Hepatocyte (in vitro differentiated cells): ENCODE measurements at regions not wholly inside any gene's neighbourhood (a gene's known extent, or its start where the extent isn't known, plus 50 kb on each side); places are given as distances from the start of the nearest gene placed in this dataset.
"Not testable (repeated sequence)": the region's sequence is repeated elsewhere in the genome, so short reads cannot be mapped to it uniquely, and the experiment has no call there.

ENCODE experiments used
- DNase-seq: peaks from one replicate; pipeline ENCODE4 v3.0.0-alpha.2; 2016; ENCODE audit warnings: low spot score
- H2AFZ ChIP-seq: fragments of 200-600 bp; sonication (generic); 2 replicates; pipeline ENCODE4 v1.6.0; 2016; ENCODE audit warnings: antibody characterized with exemption, mild to moderate bottlenecking
- H3K27ac ChIP-seq: fragments of 200-600 bp; sonication (generic); 2 replicates; pipeline ENCODE4 v1.5.1; 2016; ENCODE audit warnings: mild to moderate bottlenecking
- H3K27me3 ChIP-seq: fragments of 200-600 bp; sonication (generic); 2 replicates; pipeline ENCODE4 v1.6.1; 2016
- H3K36me3 ChIP-seq: fragments of 200-600 bp; sonication (generic); replicated peaks from 2 replicates; pipeline ENCODE4 v1.5.1; 2016; ENCODE audit warnings: low read depth; ENCODE audit not compliant: insufficient read depth
- H3K4me1 ChIP-seq: fragments of 200-600 bp; sonication (generic); 2 replicates; pipeline ENCODE4 v1.5.1; 2016; ENCODE audit warnings: mild to moderate bottlenecking, moderate library complexity; ENCODE audit not compliant: insufficient read depth
- H3K4me2 ChIP-seq: fragments of 200-600 bp; sonication (generic); 2 replicates; pipeline ENCODE4 v1.6.0; 2016
- H3K4me3 ChIP-seq: fragments of 200-600 bp; sonication (generic); 2 replicates; pipeline ENCODE4 v1.5.1; 2016; ENCODE audit warnings: mild to moderate bottlenecking
- H3K79me2 ChIP-seq: fragments of 200-600 bp; sonication (generic); 2 replicates; pipeline ENCODE4 v1.6.0; 2017; ENCODE audit warnings: mild to moderate bottlenecking
- H3K9me2 ChIP-seq: fragments of 200-600 bp; sonication (generic); replicated peaks from 2 replicates; pipeline ENCODE4 v1.6.0; 2017; ENCODE audit warnings: mild to moderate bottlenecking; ENCODE audit not compliant: insufficient read depth
- H3K9me3 ChIP-seq: fragments of 200-600 bp; sonication (generic); 2 replicates; pipeline ENCODE4 v1.5.1; 2016; ENCODE audit warnings: low read depth, mild to moderate bottlenecking
- H4K20me1 ChIP-seq: fragments of 200-600 bp; sonication (generic); 2 replicates; pipeline ENCODE4 v1.6.0; 2016; ENCODE audit warnings: mild to moderate bottlenecking; ENCODE audit not compliant: insufficient read depth, poor library complexity, severe bottlenecking
- CTCF ChIP-seq: fragments of 200-600 bp; sonication (generic); IDR thresholded peaks from 2 replicates; pipeline ENCODE4 v1.5.1; 2016; ENCODE audit warnings: antibody characterized with exemption, mild to moderate bottlenecking; ENCODE audit not compliant: poor library complexity
- EZH2 ChIP-seq: fragments of 200-600 bp; sonication (generic); IDR thresholded peaks from 2 replicates; pipeline ENCODE4 v1.6.1; 2016; ENCODE audit warnings: antibody characterized with exemption, mild to moderate bottlenecking, borderline replicate concordance
- EZH2phosphoT487 ChIP-seq: fragments of 200-600 bp; sonication (generic); IDR thresholded peaks from one replicate; pipeline ENCODE4 v1.6.1; 2018; ENCODE audit warnings: antibody characterized with exemption, mild to moderate bottlenecking, low read depth, moderate library complexity; ENCODE audit not compliant: unreplicated experiment, severe bottlenecking
- WGBS: methylation state at CpG from one replicate; pipeline ENCODE4 v1.1.6; 2016; ENCODE audit warnings: low lambda C conversion rate; ENCODE audit errors: missing lambda C conversion rate; 5-methylcytosine and 5-hydroxymethylcytosine counted together

DNA sequence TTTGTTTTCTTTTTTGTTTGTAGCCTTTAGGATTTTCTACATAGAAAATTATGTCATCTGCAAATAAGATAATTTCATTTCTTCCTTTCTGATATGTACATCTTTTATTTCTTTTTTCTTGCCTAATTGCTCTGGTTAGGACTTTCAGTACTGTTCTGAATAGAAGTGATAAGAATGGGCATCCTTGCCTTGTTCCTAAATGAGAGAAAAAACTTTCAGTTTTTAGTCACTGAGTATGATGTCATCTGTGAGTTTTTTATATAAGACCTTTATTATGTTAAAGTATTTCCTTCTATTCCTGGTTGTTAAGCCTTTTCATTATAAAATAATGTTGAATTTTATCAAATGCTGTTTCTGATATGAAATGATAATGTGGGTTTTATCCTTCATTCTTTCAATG is 76.0 kb upstream of the SLC35F3 start:
- Histone ChIP-seq H3K27ac (no peak overlapping the region), H3K4me1 (no peaks in the 10 kb centered on the region), H3K36me3 (no peaks in the 10 kb centered on the region), H4K20me1 (no peaks in the 10 kb centered on the region), H3K4me2 (no peak overlapping the region), H2AFZ (no peak overlapping the region), H3K9me2 (no peaks in the 10 kb centered on the region), H3K4me3 (no peak overlapping the region), H3K9me3 (no peaks in the 10 kb centered on the region), H3K27me3 (no peaks in the 10 kb centered on the region), H3K79me2 (no peaks in the 10 kb centered on the region)
- no peak for DNase-seq
- TF ChIP-seq CTCF (no peak), EZH2 (no peak), EZH2phosphoT487 (no peak)

DNA sequence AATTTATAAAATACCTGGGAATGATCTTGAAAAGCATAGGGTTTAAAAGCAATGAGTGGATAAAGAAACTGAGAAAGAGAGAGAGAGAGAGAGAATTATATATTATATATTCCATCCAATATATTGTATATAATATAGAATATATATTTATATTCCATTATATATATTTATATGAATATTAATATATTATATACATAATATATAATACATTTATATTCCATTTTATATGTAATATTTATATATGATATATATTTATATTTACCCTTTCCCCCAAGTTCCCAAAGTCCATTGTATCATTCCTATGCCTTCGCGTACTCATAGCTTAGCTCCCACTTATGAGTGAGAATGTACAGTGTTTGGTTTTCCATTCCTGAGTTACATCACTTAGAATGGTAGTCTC is 69.9 kb upstream of the SLC35F3 start:
- Histone ChIP-seq H4K20me1 (no peaks in the 10 kb centered on the region), H3K9me3 (no peaks in the 10 kb centered on the region), H3K27ac (no peak overlapping the region), H2AFZ (no peak overlapping the region), H3K79me2 (no peaks in the 10 kb centered on the region), H3K36me3 (no peaks in the 10 kb centered on the region), H3K27me3 (no peaks in the 10 kb centered on the region), H3K9me2 (no peaks in the 10 kb centered on the region), H3K4me1 (no peaks in the 10 kb centered on the region), H3K4me3 (no peak overlapping the region), H3K4me2 (no peak overlapping the region)
- TF ChIP-seq EZH2 (no peak), CTCF (no peak), EZH2phosphoT487 (no peak)
- no peak for DNase-seq
- 97% methylated on average over 2 of the region's 2 CpGs for WGBS

- not testable (repeated sequence) for H3K27ac ChIP-seq, H3K4me1 ChIP-seq, H3K79me2 ChIP-seq, DNase-seq, H3K9me3 ChIP-seq, H2AFZ ChIP-seq, H3K36me3 ChIP-seq, H3K27me3 ChIP-seq, H3K4me2 ChIP-seq, H3K9me2 ChIP-seq, H3K4me3 ChIP-seq, H4K20me1 ChIP-seq
- WGBS, result 92% methylated on average over 4 of the region's 4 CpGs
Measured at GRCh38 chr1:233838207-233838606, 66.3 kb upstream of the SLC35F3 start.

GRCh38 chr1:233843525-233844204 is 60.8 kb upstream of the SLC35F3 start:
- Histone ChIP-seq H3K9me3 (no peaks in the 10 kb centered on the region), H3K9me2 (no peaks in the 10 kb centered on the region), H3K79me2 (no peaks in the 10 kb centered on the region), H3K27me3 (no peaks in the 10 kb centered on the region), H2AFZ (no peak overlapping the region), H3K4me3 (no peak overlapping the region), H3K4me2 (no peak overlapping the region), H3K36me3 (no peaks in the 10 kb centered on the region), H3K4me1 (no peaks in the 10 kb centered on the region), H4K20me1 (no peaks in the 10 kb centered on the region), H3K27ac (no peak overlapping the region)
- 72% methylated on average over 9 of the region's 9 CpGs for WGBS
- no peak for DNase-seq
- no peak for TF ChIP-seq CTCF
